AG09319 (cell line): ENCODE measurements at regions not wholly inside any gene's neighbourhood (a gene's known extent, or its start where the extent isn't known, plus 50 kb on each side); places are given as distances from the start of the nearest gene placed in this dataset.

Experiments used
- DNase-seq: peaks from one replicate; pipeline ENCODE4 v3.0.0-alpha.2; 2010; ENCODE audit warnings: low read depth; ENCODE audit errors: extremely low read depth
- TF ChIP-seq, protein P1 (sequence below): IDR thresholded peaks from 2 replicates; pipeline ENCODE4 v1.5.1; 2011; ENCODE audit warnings: low read depth, mild to moderate bottlenecking, inconsistent platforms, low read length, moderate library complexity

DNA sequence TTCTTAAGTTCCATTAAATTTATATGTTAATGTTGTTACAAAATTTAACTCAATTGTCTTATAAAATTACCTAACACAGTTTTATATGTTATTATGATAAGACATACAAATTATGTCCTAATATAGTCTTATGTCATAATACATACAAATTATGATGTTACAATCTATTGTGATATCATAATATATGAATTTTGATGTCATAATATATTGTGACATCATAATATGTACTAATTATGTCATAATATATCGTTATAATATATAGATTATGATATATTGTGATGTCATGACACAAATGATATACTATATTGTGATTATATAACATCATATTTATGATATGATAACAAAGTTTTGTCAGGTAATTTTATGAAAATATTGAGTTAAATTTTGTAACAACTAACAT, 1789.6 kb downstream of the TP53TG3F start:
- no peak for DNase-seq
- TF ChIP-seq, protein P1, sequence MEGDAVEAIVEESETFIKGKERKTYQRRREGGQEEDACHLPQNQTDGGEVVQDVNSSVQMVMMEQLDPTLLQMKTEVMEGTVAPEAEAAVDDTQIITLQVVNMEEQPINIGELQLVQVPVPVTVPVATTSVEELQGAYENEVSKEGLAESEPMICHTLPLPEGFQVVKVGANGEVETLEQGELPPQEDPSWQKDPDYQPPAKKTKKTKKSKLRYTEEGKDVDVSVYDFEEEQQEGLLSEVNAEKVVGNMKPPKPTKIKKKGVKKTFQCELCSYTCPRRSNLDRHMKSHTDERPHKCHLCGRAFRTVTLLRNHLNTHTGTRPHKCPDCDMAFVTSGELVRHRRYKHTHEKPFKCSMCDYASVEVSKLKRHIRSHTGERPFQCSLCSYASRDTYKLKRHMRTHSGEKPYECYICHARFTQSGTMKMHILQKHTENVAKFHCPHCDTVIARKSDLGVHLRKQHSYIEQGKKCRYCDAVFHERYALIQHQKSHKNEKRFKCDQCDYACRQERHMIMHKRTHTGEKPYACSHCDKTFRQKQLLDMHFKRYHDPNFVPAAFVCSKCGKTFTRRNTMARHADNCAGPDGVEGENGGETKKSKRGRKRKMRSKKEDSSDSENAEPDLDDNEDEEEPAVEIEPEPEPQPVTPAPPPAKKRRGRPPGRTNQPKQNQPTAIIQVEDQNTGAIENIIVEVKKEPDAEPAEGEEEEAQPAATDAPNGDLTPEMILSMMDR = no peak

DNA sequence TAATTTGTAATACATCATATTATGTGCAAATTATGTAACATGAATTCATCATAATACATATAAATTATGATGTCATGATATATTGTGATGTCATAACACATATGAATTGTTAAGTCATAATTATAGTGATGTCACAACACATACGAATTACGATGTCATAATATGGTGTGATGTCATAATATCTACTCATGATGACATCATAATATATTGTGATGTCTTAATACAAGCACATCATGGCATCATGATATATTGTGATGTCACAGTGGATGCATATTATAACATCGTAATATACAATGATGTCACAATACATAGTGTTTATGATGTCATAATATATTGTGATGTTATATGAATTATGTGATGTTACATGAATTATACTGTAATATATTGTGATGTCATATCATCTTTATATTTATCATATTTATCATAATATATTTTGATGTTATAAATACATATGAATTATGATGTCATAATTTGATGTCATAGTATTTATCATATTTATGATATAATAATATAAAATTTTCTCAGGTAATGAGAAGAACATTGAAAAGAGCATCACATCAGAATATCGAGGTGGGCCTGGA, 1793.0 kb downstream of the TP53TG3F start:
- DNase-seq = no peak
- TF ChIP-seq, protein P1 = no peak

DNA sequence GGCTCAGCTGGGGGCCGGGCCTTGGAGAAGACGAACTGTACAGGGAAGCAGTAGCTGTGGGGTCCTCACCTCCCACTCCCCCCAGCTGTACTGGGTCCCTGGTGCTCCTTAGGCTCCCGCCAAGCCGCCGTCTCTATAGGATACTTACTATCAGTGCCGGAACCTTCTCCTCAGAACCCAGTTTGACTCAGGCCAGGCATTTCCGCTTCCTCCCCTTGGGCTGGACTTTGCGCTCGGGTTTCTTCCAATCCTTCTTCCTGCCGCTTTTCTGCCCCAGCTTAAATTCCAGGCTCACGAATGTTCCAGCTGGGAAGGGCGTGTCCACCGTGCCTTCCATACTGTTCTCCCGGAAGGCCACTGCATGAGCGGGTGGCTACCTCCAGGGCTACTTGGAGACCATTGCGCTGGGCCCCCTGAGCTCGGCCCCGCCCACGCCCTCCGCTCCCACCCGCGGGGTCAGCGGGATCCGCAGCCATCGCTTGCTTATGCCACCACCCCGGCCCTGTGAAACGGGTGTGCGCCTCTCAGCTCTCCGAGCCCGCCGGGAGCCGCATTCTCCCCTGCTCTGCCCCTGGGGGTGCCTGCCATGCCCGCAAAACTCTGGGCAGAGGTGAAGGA, 1795.9 kb downstream of the TP53TG3F start:
- TF ChIP-seq, protein P1 = no peak
- DNase-seq = no peak

DNA sequence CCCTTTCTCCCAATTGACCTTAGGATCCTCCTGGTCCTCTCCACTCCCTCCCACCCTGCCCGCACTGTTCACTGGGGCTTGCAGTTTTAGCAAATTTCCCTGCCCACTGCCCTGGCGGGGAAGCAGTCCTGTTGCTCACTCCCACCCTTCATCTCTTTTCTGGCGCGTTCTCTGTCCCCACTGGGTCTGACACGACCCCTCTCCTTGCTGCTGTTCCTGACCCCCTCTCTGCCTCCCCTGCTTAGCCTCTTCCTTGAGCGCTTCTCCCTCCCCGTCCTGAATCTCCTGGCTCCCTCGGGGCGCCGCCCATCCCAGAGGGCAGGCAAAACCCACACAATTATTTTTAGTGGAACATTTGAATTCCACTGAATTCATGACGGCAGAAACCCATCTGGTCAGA, 1796.4 kb downstream of the TP53TG3F start:
- no peak for DNase-seq
- TF ChIP-seq, protein P1 = no peak

DNA sequence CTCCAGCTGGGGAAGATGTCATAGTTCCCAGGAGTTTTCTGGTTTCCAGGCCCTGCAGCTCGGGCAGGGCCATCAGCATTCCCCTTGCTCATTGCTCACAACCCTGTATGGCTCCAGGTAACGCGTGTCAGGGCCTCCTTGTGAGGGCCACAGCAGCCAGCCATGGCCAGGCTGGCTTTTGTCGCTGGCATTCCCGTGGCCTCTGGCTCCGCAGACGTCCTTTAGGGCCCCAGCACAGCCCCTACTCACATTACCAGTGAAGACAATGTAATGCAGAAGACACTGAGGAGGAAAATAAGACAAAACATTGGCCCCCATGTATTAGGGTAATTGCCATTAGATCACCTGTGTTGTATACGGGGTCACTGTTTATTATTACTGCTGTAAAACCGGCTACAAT, 1799.0 kb downstream of the TP53TG3F start:
- TF ChIP-seq, protein P1 = no peak
- no peak for DNase-seq

DNA sequence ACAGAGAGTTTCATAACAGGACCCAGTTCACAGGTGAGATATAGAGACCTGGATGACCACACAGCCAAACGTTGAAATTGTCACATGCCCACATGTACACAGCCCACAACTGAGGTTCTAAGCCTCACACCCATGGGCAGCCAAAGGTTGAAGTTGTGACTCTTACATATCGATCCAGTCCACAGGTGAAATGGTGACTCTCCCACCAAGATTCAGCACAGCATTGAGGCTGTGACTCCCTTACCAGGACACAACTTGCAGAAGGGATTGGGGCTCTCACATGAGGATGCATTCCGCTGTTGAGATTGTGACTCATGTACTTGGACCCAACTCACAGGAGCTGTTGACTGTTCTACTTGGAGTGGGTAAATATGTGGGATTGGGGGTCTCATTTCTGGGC, 1836.4 kb downstream of the TP53TG3F start:
- DNase-seq = no peak
- TF ChIP-seq, protein P1 = no peak

DNA sequence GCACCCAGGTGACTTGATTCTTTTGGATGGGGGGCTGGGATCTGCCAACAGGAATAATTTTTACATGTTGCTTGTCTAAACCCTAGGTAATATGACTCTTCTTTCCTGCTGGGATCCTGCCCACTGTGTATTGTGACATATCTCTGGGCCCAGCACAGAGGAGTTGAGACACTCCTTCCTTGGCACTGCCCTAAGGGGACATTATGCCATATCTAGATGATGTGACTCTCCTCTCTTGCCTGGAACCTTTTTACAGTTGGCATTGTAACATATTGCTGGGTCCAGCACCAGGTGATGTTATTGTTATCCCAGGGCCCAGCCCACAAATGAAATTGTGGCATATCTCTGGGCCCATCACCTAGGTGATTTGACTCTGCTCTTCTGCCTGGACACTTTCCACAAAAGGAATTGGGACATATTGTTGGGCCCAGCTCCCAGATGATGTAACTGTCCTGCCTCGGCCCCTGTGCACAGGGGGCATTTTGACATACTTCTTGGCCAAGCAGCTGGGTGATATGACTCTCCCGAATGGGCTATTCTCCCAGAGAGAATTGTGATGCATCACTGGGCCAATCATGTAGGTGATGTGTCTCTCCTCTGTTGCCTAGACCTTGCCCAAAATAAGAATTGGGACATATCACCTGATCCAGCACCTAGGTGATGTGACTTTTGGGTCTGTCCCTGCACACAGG, 1837.7 kb downstream of the TP53TG3F start:
- TF ChIP-seq, protein P1 = no peak
- DNase-seq = no peak
